Astrocyte (in vitro differentiated cells and primary cell): ENCODE measurements at regions not wholly inside any gene's neighbourhood (a gene's known extent, or its start where the extent isn't known, plus 50 kb on each side); places are given as distances from the start of the nearest gene placed in this dataset.

Experiments
- DNase-seq: peaks from one replicate; pipeline ENCODE4 v3.0.0-alpha.2; 2010; ENCODE audit warnings: low read depth
- FAIRE-seq: peaks from 2 replicates; lab custom pipeline; 2011; peaks lifted over from hg19 to GRCh38; lab: Jason Lieb, UNC
- H2AFZ ChIP-seq: 2 replicates; pipeline ENCODE4 v1.6.0; 2012; ENCODE audit warnings: low read depth, low read length, inconsistent platforms
- H3K27ac ChIP-seq: 2 replicates; pipeline ENCODE4 v1.5.1; 2011; ENCODE audit warnings: low read depth, low read length, inconsistent platforms
- H3K27me3 ChIP-seq: 2 replicates; pipeline ENCODE4 v1.6.0; 2011; ENCODE audit warnings: low read length, inconsistent platforms; ENCODE audit not compliant: insufficient read depth
- H3K36me3 ChIP-seq: 2 replicates; pipeline ENCODE4 v1.5.1; 2011; ENCODE audit warnings: low read length, inconsistent platforms; ENCODE audit not compliant: insufficient read depth
- H3K4me1 ChIP-seq: 2 replicates; pipeline ENCODE4 v1.5.1; 2011; ENCODE audit warnings: low read length, inconsistent platforms; ENCODE audit not compliant: insufficient read depth
- H3K4me2 ChIP-seq: 2 replicates; pipeline ENCODE4 v1.6.0; 2012; ENCODE audit warnings: low read length, inconsistent platforms
- H3K4me3 ChIP-seq: 2 replicates; pipeline ENCODE4 v1.5.1; 2011; ENCODE audit warnings: low read depth, mild to moderate bottlenecking, low read length, inconsistent platforms; ENCODE audit not compliant: insufficient read depth
- H3K79me2 ChIP-seq: 2 replicates; pipeline ENCODE4 v1.6.0; 2012; ENCODE audit warnings: mild to moderate bottlenecking, low read length, inconsistent platforms; ENCODE audit not compliant: insufficient read depth
- H3K9ac ChIP-seq: 2 replicates; pipeline ENCODE4 v1.6.0; 2012; ENCODE audit warnings: mild to moderate bottlenecking, low read length, inconsistent platforms
- H3K9me3 ChIP-seq: 2 replicates; pipeline ENCODE4 v1.5.1; 2012; ENCODE audit warnings: low read depth, mild to moderate bottlenecking, low read length, inconsistent platforms; ENCODE audit not compliant: insufficient read depth
- H4K20me1 ChIP-seq: 2 replicates; pipeline ENCODE4 v1.6.0; 2012; ENCODE audit warnings: low read length, inconsistent platforms; ENCODE audit not compliant: insufficient read depth
- H3K27ac Mint-ChIP-seq: one replicate; pipeline ENCODE4 v1.8.0; 2021; ENCODE audit warnings: mild to moderate bottlenecking, mixed read lengths; ENCODE audit not compliant: unreplicated experiment
- H3K27me3 Mint-ChIP-seq: one replicate; pipeline ENCODE4 v1.8.0; 2021; ENCODE audit warnings: low read depth, mixed read lengths; ENCODE audit not compliant: unreplicated experiment
- H3K36me3 Mint-ChIP-seq: one replicate; pipeline ENCODE4 v1.8.0; 2021; ENCODE audit warnings: low read depth, mixed read lengths; ENCODE audit not compliant: unreplicated experiment
- H3K4me1 Mint-ChIP-seq: one replicate; pipeline ENCODE4 v1.8.0; 2021; ENCODE audit warnings: low read depth, mixed read lengths; ENCODE audit not compliant: unreplicated experiment
- H3K4me3 Mint-ChIP-seq: one replicate; pipeline ENCODE4 v1.8.0; 2021; ENCODE audit warnings: mild to moderate bottlenecking, moderate library complexity, mixed read lengths; ENCODE audit not compliant: unreplicated experiment
- H3K9me3 Mint-ChIP-seq: one replicate; pipeline ENCODE4 v1.8.0; 2021; ENCODE audit warnings: mild to moderate bottlenecking, mixed read lengths; ENCODE audit not compliant: unreplicated experiment
- EZH2 ChIP-seq: IDR thresholded peaks from 2 replicates; pipeline ENCODE4 v1.6.1; 2012; ENCODE audit warnings: mild to moderate bottlenecking, low read length, inconsistent platforms; ENCODE audit not compliant: insufficient read depth
- TF ChIP-seq, protein P1 (sequence below): IDR thresholded peaks from 2 replicates; pipeline ENCODE4 v1.5.1; 2011; ENCODE audit warnings: low read depth, mild to moderate bottlenecking, inconsistent platforms, low read length, moderate library complexity; ENCODE audit not compliant: insufficient read depth

DNA sequence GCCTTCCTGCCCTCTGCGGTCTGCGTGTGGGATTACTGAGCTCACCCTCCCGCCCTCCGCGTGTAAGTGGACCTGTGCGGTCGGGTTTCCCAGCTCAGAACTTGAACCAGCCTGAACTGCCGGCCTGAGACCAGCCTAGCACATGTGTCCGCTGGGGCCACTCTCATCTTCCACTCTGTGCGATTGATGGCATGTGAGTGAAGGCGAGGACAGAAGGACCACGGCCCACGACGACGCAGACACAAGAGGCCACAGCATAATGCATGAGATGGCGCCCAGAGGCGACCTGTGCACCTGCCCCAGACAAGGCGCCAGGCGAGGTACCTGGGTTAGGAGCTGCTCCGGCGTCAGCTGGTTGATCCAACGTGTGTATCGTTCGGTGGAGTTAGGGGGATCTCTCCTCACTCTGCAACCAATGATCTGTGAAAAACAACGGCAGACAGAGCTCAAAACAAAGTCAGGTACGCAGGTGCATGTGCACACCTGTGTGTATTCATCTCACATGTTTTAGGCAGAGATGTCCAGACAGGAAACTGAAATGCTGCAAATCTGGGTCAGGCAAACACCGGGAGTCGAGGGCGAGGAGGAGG is 74.5 kb upstream of the METRNL start:
- Mint-ChIP-seq H3K36me3 (peaks cover 18% of the 10 kb centered on the region), H3K27ac (no peak overlapping the region), H3K4me1 (peaks cover 10% of the 10 kb centered on the region), H3K4me3 (no peak overlapping the region), H3K27me3 (peaks cover 13% of the 10 kb centered on the region), H3K9me3 (peaks cover 7% of the 10 kb centered on the region)
- H3K9me3 ChIP-seq = no peaks in the 10 kb centered on the region
- no peak overlapping the region for H3K27ac ChIP-seq
- no peak overlapping the region for H3K9ac ChIP-seq
- FAIRE-seq (no peak), DNase-seq (no peak)
- no peak overlapping the region for H3K4me3 ChIP-seq
- no peaks in the 10 kb centered on the region for H3K27me3 ChIP-seq
- H2AFZ ChIP-seq = no peak overlapping the region
- no peaks in the 10 kb centered on the region for H3K79me2 ChIP-seq
- H4K20me1 ChIP-seq = no peaks in the 10 kb centered on the region
- TF ChIP-seq EZH2 = no peak
- no peaks in the 10 kb centered on the region for H3K4me1 ChIP-seq
- H3K36me3 ChIP-seq = no peaks in the 10 kb centered on the region
- no peak overlapping the region for H3K4me2 ChIP-seq

DNA sequence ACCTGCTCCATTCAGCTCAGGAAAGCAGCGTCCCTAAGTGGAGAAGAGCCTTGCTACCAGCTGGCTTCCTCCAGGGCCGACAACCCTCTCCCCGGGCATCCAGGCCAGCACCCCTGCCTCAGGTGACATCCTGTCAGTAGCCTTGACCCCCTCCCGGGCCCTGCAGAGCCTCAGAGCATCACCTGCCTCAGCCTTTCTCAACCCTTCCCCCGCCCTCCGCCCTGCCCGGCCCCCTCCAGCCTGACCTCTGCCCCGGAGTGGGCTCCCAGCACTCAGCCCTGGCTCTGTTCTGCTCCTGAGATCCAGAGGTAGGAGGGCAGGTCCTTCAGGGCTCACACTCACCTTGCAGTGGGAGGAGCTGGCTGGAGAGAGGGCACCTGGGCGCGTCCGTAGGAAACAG is 73.8 kb upstream of the METRNL start:
- FAIRE-seq = no peak
- Histone ChIP-seq H3K79me2 (no peaks in the 10 kb centered on the region), H3K36me3 (no peaks in the 10 kb centered on the region), H3K4me1 (peaks cover 5% of the 10 kb centered on the region), H3K9ac (no peak overlapping the region), H2AFZ (no peak overlapping the region), H3K27me3 (no peaks in the 10 kb centered on the region), H4K20me1 (peaks cover 2% of the 10 kb centered on the region), H3K4me3 (no peak overlapping the region), H3K9me3 (no peaks in the 10 kb centered on the region), H3K4me2 (no peak overlapping the region), H3K27ac (no peak overlapping the region)
- Mint-ChIP-seq H3K27ac (no peak overlapping the region), H3K4me3 (no peak overlapping the region), H3K36me3 (peaks cover 18% of the 10 kb centered on the region), H3K27me3 (peaks cover 13% of the 10 kb centered on the region), H3K9me3 (peaks cover 7% of the 10 kb centered on the region), H3K4me1 (peaks cover 13% of the 10 kb centered on the region)
- no peak for DNase-seq
- TF ChIP-seq EZH2 = no peak
- TF ChIP-seq, protein P1, sequence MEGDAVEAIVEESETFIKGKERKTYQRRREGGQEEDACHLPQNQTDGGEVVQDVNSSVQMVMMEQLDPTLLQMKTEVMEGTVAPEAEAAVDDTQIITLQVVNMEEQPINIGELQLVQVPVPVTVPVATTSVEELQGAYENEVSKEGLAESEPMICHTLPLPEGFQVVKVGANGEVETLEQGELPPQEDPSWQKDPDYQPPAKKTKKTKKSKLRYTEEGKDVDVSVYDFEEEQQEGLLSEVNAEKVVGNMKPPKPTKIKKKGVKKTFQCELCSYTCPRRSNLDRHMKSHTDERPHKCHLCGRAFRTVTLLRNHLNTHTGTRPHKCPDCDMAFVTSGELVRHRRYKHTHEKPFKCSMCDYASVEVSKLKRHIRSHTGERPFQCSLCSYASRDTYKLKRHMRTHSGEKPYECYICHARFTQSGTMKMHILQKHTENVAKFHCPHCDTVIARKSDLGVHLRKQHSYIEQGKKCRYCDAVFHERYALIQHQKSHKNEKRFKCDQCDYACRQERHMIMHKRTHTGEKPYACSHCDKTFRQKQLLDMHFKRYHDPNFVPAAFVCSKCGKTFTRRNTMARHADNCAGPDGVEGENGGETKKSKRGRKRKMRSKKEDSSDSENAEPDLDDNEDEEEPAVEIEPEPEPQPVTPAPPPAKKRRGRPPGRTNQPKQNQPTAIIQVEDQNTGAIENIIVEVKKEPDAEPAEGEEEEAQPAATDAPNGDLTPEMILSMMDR = no peak

DNA sequence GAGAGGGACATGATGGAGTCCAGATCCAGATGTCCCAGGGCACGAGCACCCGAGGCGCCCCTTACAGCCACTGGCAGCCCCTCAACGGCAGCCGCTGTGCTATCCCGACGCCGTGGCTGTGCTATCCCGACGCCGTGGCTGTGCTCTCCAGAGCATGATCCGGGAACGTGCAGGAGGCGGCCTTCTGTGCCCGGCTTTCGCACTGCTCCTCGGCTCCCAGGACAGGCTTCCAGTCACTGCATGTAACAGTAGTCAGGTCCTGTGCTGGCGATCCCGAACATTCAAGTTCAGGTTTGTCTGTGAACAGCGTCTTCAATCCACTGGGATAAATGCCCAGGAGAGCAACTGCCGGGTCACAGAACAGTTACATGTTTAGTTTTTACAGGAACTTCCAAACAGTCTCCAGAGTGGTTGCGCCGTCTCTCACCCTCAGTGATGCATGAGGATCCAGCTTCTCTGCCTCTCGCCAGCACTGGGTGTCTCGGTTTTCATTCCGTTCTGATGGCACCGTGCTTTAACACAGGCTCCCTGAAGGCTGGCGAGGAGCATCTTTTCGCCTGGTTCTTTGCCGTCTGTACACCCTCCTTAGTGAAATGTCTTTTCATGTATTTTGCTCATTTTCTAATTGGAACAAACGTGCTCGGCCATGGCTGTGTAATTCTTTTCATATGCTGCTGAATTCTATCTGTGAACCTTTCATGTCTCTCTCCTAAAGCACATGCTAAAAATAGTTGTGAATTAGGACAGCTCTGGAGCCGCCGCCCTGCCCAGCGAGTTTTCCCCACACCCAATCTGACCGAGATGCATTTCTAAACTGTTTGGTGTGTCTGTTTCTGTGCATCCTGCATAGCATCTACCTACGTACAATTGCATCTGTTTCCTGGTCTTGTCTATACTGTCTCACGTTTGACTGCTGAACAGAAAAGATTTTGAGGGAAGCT is 72.6 kb upstream of the METRNL start:
- peaks cover 13% of the 10 kb centered on the region for H3K4me1 Mint-ChIP-seq
- H2AFZ ChIP-seq = no peak overlapping the region
- H3K79me2 ChIP-seq = no peaks in the 10 kb centered on the region
- no peaks in the 10 kb centered on the region for H3K36me3 ChIP-seq
- no peaks in the 10 kb centered on the region for H3K27me3 ChIP-seq
- no peak overlapping the region for H3K27ac Mint-ChIP-seq
- H3K4me1 ChIP-seq = peaks cover 5% of the 10 kb centered on the region
- TF ChIP-seq EZH2 = no peak
- TF ChIP-seq, protein P1 = no peak
- peaks cover 7% of the 10 kb centered on the region for H3K9me3 Mint-ChIP-seq
- no peak overlapping the region for H3K9ac ChIP-seq
- H3K4me3 ChIP-seq = no peak overlapping the region
- FAIRE-seq (no peak), DNase-seq (no peak)
- no peaks in the 10 kb centered on the region for H3K9me3 ChIP-seq
- H3K4me2 ChIP-seq = no peak overlapping the region
- H3K27ac ChIP-seq = no peak overlapping the region
- peaks cover 8% of the 10 kb centered on the region for H4K20me1 ChIP-seq
- H3K27me3 Mint-ChIP-seq = peaks cover 17% of the 10 kb centered on the region
- H3K36me3 Mint-ChIP-seq = peaks cover 22% of the 10 kb centered on the region
- no peak overlapping the region for H3K4me3 Mint-ChIP-seq
